Stimulated activated CD8-positive, alpha-beta memory T cell treated with anti-CD3 and anti-CD28 coated beads, Interleukin-7, amount 100 ng/mL, for 4 hours (primary cell): ENCODE measurements at regions not wholly inside any gene's neighbourhood (a gene's known extent, or its start where the extent isn't known, plus 50 kb on each side); places are given as distances from the start of the nearest gene placed in this dataset.
"Not testable (repeated sequence)": the region's sequence is repeated elsewhere in the genome, so short reads cannot be mapped to it uniquely, and the experiment has no call there.

Source experiments
- DNase-seq, 2 donors: peaks; one replicate each; pipeline ENCODE4 v3.0.0-alpha.2; 2020; ENCODE audit warnings: low read depth in 2 of 2

GRCh38 chr10:128178302-128178958 lies 52.2 kb upstream of the MKI67 start:
- peak; percentile 16 for DNase-seq

- DNase-seq: peak; percentile 5 to 27
Measured at GRCh38 chr10:128180843-128181242, 54.6 kb upstream of the MKI67 start.

- DNase-seq: no peak
Measured at GRCh38 chr10:128185627-128186026, 59.4 kb upstream of the MKI67 start.

- DNase-seq: peak in 1 of 2 donors; percentile 17
Measured at GRCh38 chr10:128186959-128187787, 61.0 kb upstream of the MKI67 start.

- no peak for DNase-seq
Measured at GRCh38 chr10:128187788-128188185, 61.6 kb upstream of the MKI67 start.

GRCh38 chr10:128189176-128189575 lies 63.0 kb upstream of the MKI67 start:
- DNase-seq: no peak

- no peak for DNase-seq
Measured at GRCh38 chr10:128191847-128192246, 65.6 kb upstream of the MKI67 start.

- not testable (repeated sequence) for DNase-seq
Measured at GRCh38 chr10:128201826-128202225, 75.6 kb upstream of the MKI67 start.

- DNase-seq: no peak
Measured at GRCh38 chr10:128203028-128203427, 76.8 kb upstream of the MKI67 start.

- not testable (repeated sequence) for DNase-seq
Measured at GRCh38 chr10:128205591-128205990, 79.4 kb upstream of the MKI67 start.

GRCh38 chr10:128206676-128207075 lies 80.5 kb upstream of the MKI67 start:
- DNase-seq: no peak

- no peak for DNase-seq
Measured at GRCh38 chr10:128209862-128210214, 83.6 kb upstream of the MKI67 start.

- peak; percentile 28 to 65 for DNase-seq
Measured at GRCh38 chr10:128210215-128211063, 84.2 kb upstream of the MKI67 start.

- DNase-seq: no peak
Measured at GRCh38 chr10:128211064-128211504, 84.9 kb upstream of the MKI67 start.

GRCh38 chr10:128211953-128212727 lies 85.9 kb upstream of the MKI67 start:
- peak; percentile 49 to 76 for DNase-seq

GRCh38 chr10:128213156-128213555 lies 86.9 kb upstream of the MKI67 start:
- DNase-seq: no peak

GRCh38 chr10:128215733-128216132 lies 89.5 kb upstream of the MKI67 start:
- DNase-seq: no peak

- DNase-seq: no peak
Measured at GRCh38 chr10:128217136-128217535, 90.9 kb upstream of the MKI67 start.

- DNase-seq: no peak
Measured at GRCh38 chr10:128218161-128218560, 91.9 kb upstream of the MKI67 start.

- DNase-seq: no peak
Measured at GRCh38 chr10:128219295-128219694, 93.1 kb upstream of the MKI67 start.

GRCh38 chr10:128220021-128220420 lies 93.8 kb upstream of the MKI67 start:
- no peak for DNase-seq
